GM19240 (cell line): ENCODE measurements at regions not wholly inside any gene's neighbourhood (a gene's known extent, or its start where the extent isn't known, plus 50 kb on each side); places are given as distances from the start of the nearest gene placed in this dataset.

ENCODE experiments used
- DNase-seq: peaks from one replicate; pipeline ENCODE4 v3.0.0; 2011; ENCODE audit warnings: low spot score; ENCODE audit not compliant: insufficient read length

DNA sequence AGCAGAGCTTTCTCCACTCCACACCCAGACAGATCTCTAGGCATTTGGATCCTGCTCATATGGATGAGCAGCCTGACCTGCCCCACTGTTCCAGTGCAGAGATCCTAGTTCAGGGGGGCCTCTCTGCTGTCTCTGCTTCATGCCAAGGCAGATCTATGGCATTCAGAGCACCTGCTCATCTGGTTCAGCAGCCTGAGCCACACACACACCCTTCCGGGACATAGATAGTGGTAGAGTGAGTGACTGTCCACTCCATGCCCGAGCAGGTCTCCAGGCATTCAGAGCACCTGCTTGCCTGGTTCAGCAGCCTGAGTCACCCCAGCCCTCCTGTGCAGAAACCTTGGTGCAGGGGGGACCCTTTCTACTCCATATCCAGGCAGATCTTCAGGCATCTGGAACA lies 54.3 kb upstream of the ZNF800 start:
- DNase-seq, result no peak
